ENCODE measurements at regions not wholly inside any gene's neighbourhood (a gene's known extent, or its start where the extent isn't known, plus 50 kb on each side); places are given as distances from the start of the nearest gene placed in this dataset.

GRCh38 chr2:217612920-217613319 is 389.9 kb downstream of the TNS1 start:
- TF ChIP-seq CTCF (conservative IDR thresholded peaks at IDR 0.05; ENCODE audit: low read depth in 2 of 2), result no peak
- TF ChIP-seq ZNF331 (CRISPR knock-in tag; IDR thresholded peaks at IDR 0.05; ENCODE audit: low read depth), result no peak
